Central memory CD8-positive, alpha-beta T cell (primary cell): ENCODE measurements at regions not wholly inside any gene's neighbourhood (a gene's known extent, or its start where the extent isn't known, plus 50 kb on each side); places are given as distances from the start of the nearest gene placed in this dataset.
"Not testable (repeated sequence)": the region's sequence is repeated elsewhere in the genome, so short reads cannot be mapped to it uniquely, and the experiment has no call there.

ENCODE experiments used
- ATAC-seq: fragments of 150-1000 bp; cut with Tn5 transposase; replicated peaks from 2 replicates; pipeline ENCODE4 v1.10.0; 2022; ENCODE audit warnings: mild to moderate bottlenecking, moderate FRiP score, moderate number of reproducible peaks; ENCODE audit not compliant: poor library complexity, severe bottlenecking; ENCODE audit errors: extremely low read depth
- DNase-seq, 2 donors: peaks; one replicate each; pipeline ENCODE4 v3.0.0; 2021; ENCODE audit warnings: low spot score in 2 of 2
- H3K27ac Mint-ChIP-seq: one replicate; pipeline ENCODE4 v1.8.0; 2022; ENCODE audit warnings: low read depth, mild to moderate bottlenecking, moderate library complexity, mixed read lengths
- H3K27me3 Mint-ChIP-seq: one replicate; pipeline ENCODE4 v1.8.0; 2022; ENCODE audit warnings: mixed read lengths
- H3K36me3 Mint-ChIP-seq: one replicate; pipeline ENCODE4 v1.8.0; 2022; ENCODE audit warnings: mild to moderate bottlenecking, moderate library complexity, mixed read lengths; ENCODE audit not compliant: insufficient read depth
- H3K4me1 Mint-ChIP-seq: one replicate; pipeline ENCODE4 v1.8.0; 2022; ENCODE audit warnings: mixed read lengths
- H3K4me3 Mint-ChIP-seq: one replicate; pipeline ENCODE4 v1.8.0; 2022; ENCODE audit warnings: mild to moderate bottlenecking, moderate library complexity, mixed read lengths
- H3K9me3 Mint-ChIP-seq: one replicate; pipeline ENCODE4 v1.8.0; 2022; ENCODE audit warnings: mixed read lengths

DNA sequence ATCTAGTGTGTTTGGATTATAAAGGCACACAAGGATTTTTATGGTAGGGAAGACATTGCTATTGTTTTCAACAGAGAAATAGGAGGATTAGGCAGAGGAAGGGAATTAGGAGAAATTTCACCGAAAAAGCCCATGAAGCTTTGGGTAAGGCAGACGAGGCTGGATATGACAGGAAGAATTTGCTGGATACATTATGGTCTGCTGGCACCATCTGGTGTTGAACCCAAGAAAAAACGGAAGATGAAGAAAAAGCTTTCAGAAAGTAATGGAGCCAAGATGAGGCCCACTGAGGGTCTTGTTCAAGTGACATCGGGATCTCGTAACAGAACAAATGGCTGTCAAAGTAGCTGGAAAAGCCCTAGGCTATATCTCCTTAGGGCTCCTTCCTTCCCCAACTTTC lies 56.5 kb downstream of the OR2J2 start:
- Mint-ChIP-seq H3K4me3 (no peak overlapping the region), H3K27me3 (peaks cover 78% of the 10 kb centered on the region), H3K9me3 (no peaks in the 10 kb centered on the region), H3K27ac (no peak overlapping the region), H3K36me3 (no peaks in the 10 kb centered on the region), H3K4me1 (no peaks in the 10 kb centered on the region)
- ATAC-seq (no peak), DNase-seq (no peak)

DNA sequence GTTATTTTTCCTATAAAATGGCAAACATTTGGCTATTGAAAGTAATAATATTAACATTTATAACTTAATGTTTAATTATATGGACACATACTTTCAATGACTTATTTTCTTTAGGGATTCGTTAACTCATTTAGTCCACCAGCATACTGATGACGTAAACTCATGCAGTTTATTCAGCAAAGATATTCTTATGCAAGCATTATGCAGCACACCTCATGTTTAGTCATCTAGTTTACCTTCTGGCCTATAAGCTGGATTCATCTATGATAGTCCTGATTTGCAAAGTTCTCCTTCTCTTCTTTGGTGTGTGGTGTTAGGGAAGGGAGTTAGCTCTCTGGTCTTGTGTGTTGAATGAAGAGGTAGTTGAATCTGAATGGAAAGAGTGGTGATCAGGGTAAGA lies 60.0 kb downstream of the OR2J2 start:
- DNase-seq, result no peak
- Mint-ChIP-seq H3K27me3 (peaks cover 75% of the 10 kb centered on the region), H3K36me3 (no peaks in the 10 kb centered on the region), H3K27ac (no peak overlapping the region), H3K4me3 (no peak overlapping the region), H3K9me3 (no peaks in the 10 kb centered on the region), H3K4me1 (no peaks in the 10 kb centered on the region)
- ATAC-seq, result no peak

DNA sequence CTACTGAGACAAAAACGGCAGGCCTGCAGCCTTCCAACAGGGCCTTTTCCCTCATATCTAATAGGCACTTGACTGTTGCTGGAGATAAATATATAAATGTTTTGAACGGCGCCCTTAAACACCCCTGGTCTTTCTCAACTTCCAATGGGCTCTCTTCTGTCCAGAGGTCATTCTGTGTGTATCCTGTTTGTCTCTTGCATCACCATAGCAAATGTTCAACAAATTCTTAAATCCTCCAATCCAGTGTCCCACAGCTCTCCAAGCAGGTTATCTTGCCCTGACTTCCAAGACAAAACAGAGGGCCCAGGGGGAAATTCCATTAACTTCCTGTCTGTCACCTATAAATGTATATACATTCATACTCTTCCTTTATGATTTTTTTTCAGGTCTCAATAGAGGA lies 62.0 kb downstream of the OR2J2 start:
- H3K9me3 Mint-ChIP-seq, result peaks cover 1% of the 10 kb centered on the region
- H3K27me3 Mint-ChIP-seq, result peaks cover 63% of the 10 kb centered on the region
- no peak overlapping the region for H3K4me3 Mint-ChIP-seq
- no peak for DNase-seq
- H3K4me1 Mint-ChIP-seq, result no peaks in the 10 kb centered on the region
- no peak overlapping the region for H3K27ac Mint-ChIP-seq
- no peak for ATAC-seq
- H3K36me3 Mint-ChIP-seq, result no peaks in the 10 kb centered on the region

DNA sequence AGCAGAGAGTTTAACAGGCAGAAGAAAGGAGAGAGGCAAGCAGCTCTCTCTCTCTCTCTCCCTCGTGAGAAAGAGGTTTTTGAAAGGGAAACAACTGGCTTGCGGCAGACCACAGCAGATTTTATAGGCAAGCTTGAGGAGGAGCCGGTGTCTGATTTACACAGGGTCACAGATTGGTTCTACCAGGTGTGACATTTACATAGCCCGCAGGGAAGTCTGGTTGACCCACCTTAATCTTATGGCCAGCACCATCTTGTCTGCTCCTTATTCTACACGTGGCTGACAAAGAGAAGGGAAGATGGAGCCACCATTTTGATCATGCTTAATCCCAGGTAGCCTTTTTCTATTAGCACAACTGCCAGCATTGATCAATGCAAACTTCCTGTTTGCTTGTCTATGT lies 65.4 kb downstream of the OR2J2 start:
- Mint-ChIP-seq H3K4me1 (no peaks in the 10 kb centered on the region), H3K36me3 (no peaks in the 10 kb centered on the region), H3K4me3 (no peak overlapping the region), H3K27ac (no peak overlapping the region), H3K9me3 (peaks cover 10% of the 10 kb centered on the region), H3K27me3 (peaks cover 65% of the 10 kb centered on the region)
- DNase-seq (no peak), ATAC-seq (no peak)

DNA sequence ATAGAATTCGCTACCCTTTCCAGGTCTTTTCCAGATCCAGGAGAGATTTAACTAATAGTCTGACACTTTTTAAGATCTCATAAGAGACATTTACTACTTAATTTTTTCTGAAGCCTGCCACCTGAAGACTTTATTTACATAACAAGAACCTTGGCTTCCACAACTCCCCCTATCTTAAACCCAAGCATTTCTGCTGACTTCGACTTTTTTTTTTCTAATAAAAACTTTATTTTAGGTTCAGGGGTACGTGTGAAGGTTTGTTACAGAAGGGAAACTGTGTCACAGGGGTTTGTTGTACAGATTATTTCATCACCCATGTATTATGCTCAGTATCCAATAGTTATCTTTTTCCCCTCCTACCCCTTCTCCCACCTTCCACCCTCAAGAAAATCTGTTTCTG lies 64.9 kb upstream of the OR14J1 start:
- no peak for ATAC-seq
- H3K9me3 Mint-ChIP-seq, result peaks cover 10% of the 10 kb centered on the region
- no peak overlapping the region for H3K27ac Mint-ChIP-seq
- H3K4me1 Mint-ChIP-seq, result no peaks in the 10 kb centered on the region
- no peaks in the 10 kb centered on the region for H3K36me3 Mint-ChIP-seq
- no peak for DNase-seq
- no peak overlapping the region for H3K4me3 Mint-ChIP-seq
- peaks cover 70% of the 10 kb centered on the region for H3K27me3 Mint-ChIP-seq

DNA sequence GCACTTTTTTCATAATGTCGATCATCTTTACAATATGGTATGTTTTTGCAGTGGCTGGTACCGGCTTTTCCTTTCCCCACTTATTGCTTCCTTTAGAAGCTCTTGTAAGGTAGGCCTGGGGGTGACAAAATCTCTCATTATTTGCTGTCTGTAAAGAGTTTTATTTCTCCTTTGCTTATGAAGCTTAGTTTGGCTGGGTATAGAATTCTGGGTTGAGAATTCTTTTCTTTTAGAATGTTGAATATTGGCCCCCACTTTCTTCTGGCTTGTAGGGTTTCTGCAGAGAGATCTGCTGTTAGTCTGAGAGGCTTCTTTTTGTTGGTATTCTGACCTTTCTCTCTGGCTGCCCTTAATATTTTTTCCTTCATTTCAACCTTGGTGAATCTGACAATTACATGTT lies 58.5 kb upstream of the OR14J1 start:
- H3K4me3 Mint-ChIP-seq, ATAC-seq, H3K36me3 Mint-ChIP-seq, H3K4me1 Mint-ChIP-seq, DNase-seq, H3K27ac Mint-ChIP-seq: not testable (repeated sequence)
- peaks cover 30% of the 10 kb centered on the region for H3K9me3 Mint-ChIP-seq
- H3K27me3 Mint-ChIP-seq, result peaks cover 89% of the 10 kb centered on the region
